Loucy (cell line): ENCODE measurements at regions not wholly inside any gene's neighbourhood (a gene's known extent, or its start where the extent isn't known, plus 50 kb on each side); places are given as distances from the start of the nearest gene placed in this dataset.

Source experiments
- CTCF ChIP-seq: fragments of 200-600 bp; sonication (generic); conservative IDR thresholded peaks from 2 replicates; pipeline ENCODE4 v1.5.1; 2014; ENCODE audit warnings: mild to moderate bottlenecking, antibody characterized with exemption, low read length
- EZH2phosphoT487 ChIP-seq: fragments of 200-600 bp; IDR thresholded peaks from 2 replicates; pipeline ENCODE4 v1.6.1; 2018; ENCODE audit warnings: antibody characterized with exemption, mild to moderate bottlenecking, moderate library complexity, borderline replicate concordance

GRCh38 chr18:61091379-61091778 is 241.9 kb upstream of the CDH20 start:
- no peak for TF ChIP-seq CTCF
- no peak for TF ChIP-seq EZH2phosphoT487
